Peyer's patch (tissue), 4 donors: ENCODE measurements at regions not wholly inside any gene's neighbourhood (a gene's known extent, or its start where the extent isn't known, plus 50 kb on each side); places are given as distances from the start of the nearest gene placed in this dataset.
A peak's percentile ranks its signal among the peaks of the same experiment; 100 is the strongest.

Experiments
- DNase-seq, 3 donors: peaks; one replicate each; pipeline ENCODE4 v3.0.0-alpha.2; 2017 to 2019
- H3K27ac ChIP-seq, 4 donors: fragments of 200-600 bp; sonication (generic); one replicate each; pipeline ENCODE4 v1.5.1; 2016 to 2019
- H3K27me3 ChIP-seq, 2 donors: fragments of 200-600 bp; sonication (generic); one replicate each; pipeline ENCODE4 v1.5.1; 2019
- H3K36me3 ChIP-seq, 3 donors: fragments of 200-600 bp; sonication (generic); one replicate each; pipeline ENCODE4 v1.5.1; 2016 to 2019
- H3K4me1 ChIP-seq, 4 donors: fragments of 200-600 bp; sonication (generic); one replicate each; pipeline ENCODE4 v1.5.1; 2016 to 2019
- H3K4me3 ChIP-seq, 4 donors: fragments of 200-600 bp; sonication (generic); 1 replicate in 3 of 4; 2 replicates in 1 of 4; pipeline ENCODE4 v1.5.1; 2016 to 2019; ENCODE audit warnings: mild to moderate bottlenecking in 1 of 4
- H3K9me3 ChIP-seq, 4 donors: fragments of 200-600 bp; sonication (generic); one replicate each; pipeline ENCODE4 v1.5.1; 2016 to 2019; ENCODE audit warnings: mild to moderate bottlenecking in 1 of 4
- CTCF ChIP-seq, 6 experiments: fragments of 450-650 bp in 4 of 6; fragments of 200-600 bp in 2 of 6; sonication (generic) in 1 of 6; IDR thresholded peaks; one replicate each; pipeline ENCODE4 v1.5.1; 2017 to 2019; ENCODE audit warnings: antibody characterized with exemption in 6 of 6, mild to moderate bottlenecking in 3 of 6, moderate library complexity in 1 of 6
- POLR2A ChIP-seq, 2 donors: fragments of 450-650 bp; IDR thresholded peaks; one replicate each; pipeline ENCODE4 v1.5.1; 2017; ENCODE audit warnings: antibody characterized with exemption in 2 of 2, mild to moderate bottlenecking in 2 of 2, moderate library complexity in 2 of 2

GRCh38 chr1:87678266-87678665, 349.6 kb downstream of the LMO4 start:
- TF ChIP-seq POLR2A (IDR thresholded peaks at IDR 0.05) = no peak
- no peak for TF ChIP-seq CTCF (IDR thresholded peaks at IDR 0.05)
- H3K4me1 ChIP-seq = no peaks in the 10 kb centered on the region
- no peaks in the 10 kb centered on the region for H3K9me3 ChIP-seq
- H3K27me3 ChIP-seq = no peaks in the 10 kb centered on the region
- H3K27ac ChIP-seq = no peak overlapping the region
- H3K36me3 ChIP-seq = no peaks in the 10 kb centered on the region
- DNase-seq = no peak
- no peak overlapping the region for H3K4me3 ChIP-seq

- Histone ChIP-seq H3K9me3 (no peaks in the 10 kb centered on the region), H3K4me1 (peaks cover 0 to 22% (median 0%) of the 10 kb centered on the region in 4 donors), H3K4me3 (no peak overlapping the region), H3K36me3 (no peaks in the 10 kb centered on the region), H3K27me3 (no peaks in the 10 kb centered on the region), H3K27ac (no peak overlapping the region)
- no peak for TF ChIP-seq POLR2A (IDR thresholded peaks at IDR 0.05)
- DNase-seq = no peak
Measured at GRCh38 chr1:87682565-87682964, 353.9 kb downstream of the LMO4 start.

GRCh38 chr1:87683196-87683956, 354.7 kb downstream of the LMO4 start:
- Histone ChIP-seq H3K4me1 (peaks cover 0 to 22% (median 0%) of the 10 kb centered on the region in 4 donors), H3K27me3 (no peaks in the 10 kb centered on the region), H3K27ac (peak overlapping the region in 3 of 4 donors; percentile 34 to 70 (median 64)), H3K36me3 (no peaks in the 10 kb centered on the region), H3K9me3 (no peaks in the 10 kb centered on the region), H3K4me3 (peak overlapping the region in 2 of 4 donors; percentile 50)
- TF ChIP-seq POLR2A (IDR thresholded peaks at IDR 0.05) (no peak), CTCF (IDR thresholded peaks at IDR 0.05) (no peak)
- no peak for DNase-seq

GRCh38 chr1:87684194-87684593, 355.5 kb downstream of the LMO4 start:
- no peaks in the 10 kb centered on the region for H3K36me3 ChIP-seq
- H3K27ac ChIP-seq = peak overlapping the region; percentile 2 to 70 (median 49)
- no peaks in the 10 kb centered on the region for H3K9me3 ChIP-seq
- peak in 1 of 3 donors; percentile 57 for DNase-seq
- peak overlapping the region in 3 of 4 donors; percentile 18 to 50 (median 50) for H3K4me3 ChIP-seq
- H3K27me3 ChIP-seq = no peaks in the 10 kb centered on the region
- peaks cover 0 to 22% (median 0%) of the 10 kb centered on the region in 4 donors for H3K4me1 ChIP-seq
- TF ChIP-seq CTCF (IDR thresholded peaks at IDR 0.05) = no peak
- TF ChIP-seq POLR2A (IDR thresholded peaks at IDR 0.05) = no peak

GRCh38 chr1:87684713-87685205, 356.1 kb downstream of the LMO4 start:
- H3K36me3 ChIP-seq = no peaks in the 10 kb centered on the region
- peak overlapping the region in 3 of 4 donors; percentile 34 to 70 (median 64) for H3K27ac ChIP-seq
- no peaks in the 10 kb centered on the region for H3K9me3 ChIP-seq
- peak overlapping the region in 3 of 4 donors; percentile 18 to 50 (median 50) for H3K4me3 ChIP-seq
- DNase-seq = no peak
- peaks cover 0 to 22% (median 0%) of the 10 kb centered on the region in 4 donors for H3K4me1 ChIP-seq
- H3K27me3 ChIP-seq = no peaks in the 10 kb centered on the region
- no peak for TF ChIP-seq POLR2A (IDR thresholded peaks at IDR 0.05)
- TF ChIP-seq CTCF (IDR thresholded peaks at IDR 0.05) = no peak
